ENCODE measurements at regions not wholly inside any gene's neighbourhood (a gene's known extent, or its start where the extent isn't known, plus 50 kb on each side); places are given as distances from the start of the nearest gene placed in this dataset.
"Not testable (repeated sequence)": the region's sequence is repeated elsewhere in the genome, so short reads cannot be mapped to it uniquely, and the experiment has no call there.

GRCh38 chr20:47977789-47978252 lies 192.5 kb upstream of the SULF2 start:
- H3K36me3 Mint-ChIP-seq; H3K36me3 ChIP-seq (ENCODE audit: insufficient read depth, low read length); H3K27ac ChIP-seq (ENCODE audit: low read depth, low read length); H3K4me3 ChIP-seq (ENCODE audit: low read length); CTCF ChIA-PET; H3K27me3 ChIP-seq (ENCODE audit: insufficient read depth, low read length, poor library complexity, severe bottlenecking); H3K4me1 ChIP-seq (ENCODE audit: insufficient read depth, low read length); H3K9me3 ChIP-seq (ENCODE audit: low read length); H3K9me3 Mint-ChIP-seq; H3K4me1 Mint-ChIP-seq; POLR2A ChIA-PET; DNase-seq: not testable (repeated sequence)
- Mint-ChIP-seq H3K4me3 (peak overlapping the region in 1 of 7 donors; percentile 17), H3K27ac (peak overlapping the region in 1 of 8 donors; percentile 47), H3K27me3 (peaks cover 21 to 52% of the 10 kb centered on the region in 2 donors)

- H3K4me3 Mint-ChIP-seq; POLR2A ChIA-PET; H3K9me3 Mint-ChIP-seq; H3K4me1 Mint-ChIP-seq; H3K36me3 ChIP-seq (ENCODE audit: insufficient read depth, low read length); DNase-seq; H3K27me3 ChIP-seq (ENCODE audit: insufficient read depth, low read length, poor library complexity, severe bottlenecking); H3K9me3 ChIP-seq (ENCODE audit: low read length); H3K36me3 Mint-ChIP-seq; H3K4me3 ChIP-seq (ENCODE audit: low read length); H3K27ac ChIP-seq (ENCODE audit: low read depth, low read length); H3K4me1 ChIP-seq (ENCODE audit: insufficient read depth, low read length): not testable (repeated sequence)
- peaks cover 21 to 51% of the 10 kb centered on the region in 2 donors for H3K27me3 Mint-ChIP-seq
- CTCF ChIA-PET: interaction anchor here (1.1 kb wide), 1 partner anchor 82 kb away, joined by 3 read pairs; no protein-coding TSS in a partner anchor
- H3K27ac Mint-ChIP-seq: peak overlapping the region in 1 of 8 donors; percentile 47
These were observed 191.9 kb upstream of the SULF2 start for GRCh38 chr20:47977017-47977788.

DNA sequence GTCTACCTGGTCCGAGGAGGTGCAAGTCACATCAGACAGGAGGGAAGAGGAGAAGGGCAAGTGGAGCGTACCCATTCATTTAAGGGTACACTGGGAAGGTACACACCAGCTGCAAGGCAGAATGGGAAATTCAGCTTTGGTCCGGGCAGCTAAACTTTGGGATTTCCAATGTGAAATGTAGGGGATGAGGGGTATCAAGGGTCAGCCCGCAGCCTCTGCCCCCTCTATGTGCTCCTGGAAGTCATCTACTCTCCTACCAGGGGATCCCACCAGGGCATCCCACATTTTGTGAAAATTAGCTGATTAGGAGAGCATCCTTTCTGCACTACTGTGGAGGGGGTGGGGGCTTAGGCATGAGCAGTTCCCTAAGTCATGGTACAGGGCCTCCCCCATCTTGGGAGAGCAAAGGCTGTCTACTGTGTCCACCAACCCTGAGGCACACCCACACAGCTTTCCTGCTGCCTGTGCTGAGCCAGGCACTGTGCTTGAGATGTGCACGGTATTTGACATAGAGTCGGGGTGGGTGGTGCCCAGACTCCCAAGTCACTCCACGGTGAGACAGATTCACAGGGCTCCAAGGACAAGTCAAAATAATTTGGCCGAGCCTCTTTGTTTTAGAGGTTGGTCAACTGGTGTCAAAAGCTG lies 189.1 kb upstream of the SULF2 start:
- no peaks in the 10 kb centered on the region for H3K36me3 Mint-ChIP-seq
- CTCF ChIA-PET: no interaction called here
- H3K9me3 ChIP-seq (ENCODE audit: low read length): no peaks in the 10 kb centered on the region

GRCh38 chr20:47973519-47974233 lies 188.4 kb upstream of the SULF2 start:
- no peak overlapping the region for H3K4me3 Mint-ChIP-seq
- H3K36me3 ChIP-seq (ENCODE audit: insufficient read depth, low read length): no peaks in the 10 kb centered on the region
- no peak for DNase-seq
- H3K9me3 Mint-ChIP-seq: peaks cover 0 to 2% (median 0%) of the 10 kb centered on the region in 5 donors
- no peaks in the 10 kb centered on the region for H3K4me1 ChIP-seq (ENCODE audit: insufficient read depth, low read length)
- no peaks in the 10 kb centered on the region for H3K9me3 ChIP-seq (ENCODE audit: low read length)
- ChIA-PET POLR2A (no interaction called here), CTCF (no interaction called here)
- H3K4me3 ChIP-seq (ENCODE audit: low read length): no peak overlapping the region
- H3K27ac Mint-ChIP-seq: no peak overlapping the region
- H3K36me3 Mint-ChIP-seq: no peaks in the 10 kb centered on the region
- H3K27ac ChIP-seq (ENCODE audit: low read depth, low read length): no peak overlapping the region
- H3K27me3 ChIP-seq (ENCODE audit: insufficient read depth, low read length, poor library complexity, severe bottlenecking): no peaks in the 10 kb centered on the region
- peaks cover 2 to 9% (median 6%) of the 10 kb centered on the region in 3 donors for H3K4me1 Mint-ChIP-seq
- peaks cover 28 to 62% of the 10 kb centered on the region in 2 donors for H3K27me3 Mint-ChIP-seq

More for the DNA sequence above, 189.1 kb upstream of the SULF2 start:
- H3K4me3 ChIP-seq (ENCODE audit: low read length): no peak overlapping the region
- H3K27me3 Mint-ChIP-seq: peaks cover 27 to 65% of the 10 kb centered on the region in 2 donors
- no peaks in the 10 kb centered on the region for H3K36me3 ChIP-seq (ENCODE audit: insufficient read depth, low read length)
- H3K27me3 ChIP-seq (ENCODE audit: insufficient read depth, low read length, poor library complexity, severe bottlenecking): no peaks in the 10 kb centered on the region
- no peak overlapping the region for H3K4me3 Mint-ChIP-seq
- H3K9me3 Mint-ChIP-seq: peaks cover 0 to 2% (median 0%) of the 10 kb centered on the region in 5 donors
- no peak for DNase-seq
- no peak overlapping the region for H3K27ac ChIP-seq (ENCODE audit: low read depth, low read length)
- no peak overlapping the region for H3K27ac Mint-ChIP-seq
- POLR2A ChIA-PET: no interaction called here
- H3K4me1 Mint-ChIP-seq: peaks cover 2 to 9% (median 6%) of the 10 kb centered on the region in 3 donors
- H3K4me1 ChIP-seq (ENCODE audit: insufficient read depth, low read length): no peaks in the 10 kb centered on the region

DNA sequence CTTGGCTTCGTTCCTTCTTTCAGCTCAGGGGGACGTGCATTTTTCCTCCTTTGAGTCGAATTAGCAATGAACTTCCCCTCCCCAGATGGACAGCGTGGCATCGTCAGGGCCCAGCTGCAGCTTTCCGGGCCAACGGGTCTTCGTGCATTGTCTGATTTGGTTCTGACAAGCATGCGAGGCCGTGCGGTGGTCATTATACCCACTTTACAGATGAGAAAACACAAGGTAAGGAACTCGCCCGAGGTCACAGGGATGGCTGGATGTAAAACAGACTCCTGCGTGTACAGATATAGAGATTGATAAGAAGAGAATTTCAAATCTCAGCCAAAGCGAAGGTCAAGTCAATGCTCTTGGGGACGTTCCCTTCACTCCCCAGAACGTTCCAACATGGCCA lies 187.6 kb upstream of the SULF2 start:
- no peaks in the 10 kb centered on the region for H3K27me3 ChIP-seq (ENCODE audit: insufficient read depth, low read length, poor library complexity, severe bottlenecking)
- H3K27ac ChIP-seq (ENCODE audit: low read depth, low read length): no peak overlapping the region
- Mint-ChIP-seq H3K27ac (no peak overlapping the region), H3K27me3 (peaks cover 26 to 59% of the 10 kb centered on the region in 2 donors), H3K4me3 (no peak overlapping the region), H3K4me1 (peaks cover 2 to 6% (median 5%) of the 10 kb centered on the region in 3 donors), H3K9me3 (peaks cover 0 to 2% (median 0%) of the 10 kb centered on the region in 5 donors), H3K36me3 (no peaks in the 10 kb centered on the region)
- no peaks in the 10 kb centered on the region for H3K36me3 ChIP-seq (ENCODE audit: insufficient read depth, low read length)
- H3K4me1 ChIP-seq (ENCODE audit: insufficient read depth, low read length): no peaks in the 10 kb centered on the region
- POLR2A ChIA-PET: no interaction called here
- H3K4me3 ChIP-seq (ENCODE audit: low read length): no peak overlapping the region
- CTCF ChIA-PET: no interaction called here
- DNase-seq: no peak
- no peaks in the 10 kb centered on the region for H3K9me3 ChIP-seq (ENCODE audit: low read length)

GRCh38 chr20:47972297-47972915 lies 187.1 kb upstream of the SULF2 start:
- H3K27ac Mint-ChIP-seq; H3K9me3 ChIP-seq (ENCODE audit: low read length); DNase-seq; H3K27me3 ChIP-seq (ENCODE audit: insufficient read depth, low read length, poor library complexity, severe bottlenecking); H3K4me3 ChIP-seq (ENCODE audit: low read length); H3K36me3 Mint-ChIP-seq; H3K4me1 ChIP-seq (ENCODE audit: insufficient read depth, low read length); CTCF ChIA-PET; H3K4me1 Mint-ChIP-seq; POLR2A ChIA-PET; H3K27ac ChIP-seq (ENCODE audit: low read depth, low read length); H3K4me3 Mint-ChIP-seq; H3K36me3 ChIP-seq (ENCODE audit: insufficient read depth, low read length); H3K9me3 Mint-ChIP-seq: not testable (repeated sequence)
- peaks cover 24 to 54% of the 10 kb centered on the region in 2 donors for H3K27me3 Mint-ChIP-seq

- Mint-ChIP-seq H3K4me1 (no peaks in the 10 kb centered on the region), H3K27me3 (peaks cover 20 to 46% of the 10 kb centered on the region in 2 donors), H3K9me3 (peaks cover 0 to 2% (median 0%) of the 10 kb centered on the region in 5 donors), H3K36me3 (no peaks in the 10 kb centered on the region), H3K27ac (no peak overlapping the region), H3K4me3 (no peak overlapping the region)
- no peaks in the 10 kb centered on the region for H3K9me3 ChIP-seq (ENCODE audit: low read length)
- H3K4me1 ChIP-seq (ENCODE audit: insufficient read depth, low read length): no peaks in the 10 kb centered on the region
- H3K27me3 ChIP-seq (ENCODE audit: insufficient read depth, low read length, poor library complexity, severe bottlenecking): no peaks in the 10 kb centered on the region
- DNase-seq: no peak
- H3K4me3 ChIP-seq (ENCODE audit: low read length): no peak overlapping the region
- no peaks in the 10 kb centered on the region for H3K36me3 ChIP-seq (ENCODE audit: insufficient read depth, low read length)
- no peak overlapping the region for H3K27ac ChIP-seq (ENCODE audit: low read depth, low read length)
- ChIA-PET CTCF (no interaction called here), POLR2A (no interaction called here)
These were observed 185.9 kb upstream of the SULF2 start for GRCh38 chr20:47971058-47971791.
